Stimulated activated CD4-positive, alpha-beta T cell treated with anti-CD3 and anti-CD28 coated beads, TNF-alpha, amount 100 ng/mL, for 24 hours (primary cell): ENCODE measurements at regions not wholly inside any gene's neighbourhood (a gene's known extent, or its start where the extent isn't known, plus 50 kb on each side); places are given as distances from the start of the nearest gene placed in this dataset.
"Not testable (repeated sequence)": the region's sequence is repeated elsewhere in the genome, so short reads cannot be mapped to it uniquely, and the experiment has no call there.

Experiments used
- DNase-seq, 3 experiments: peaks; one replicate each; pipeline ENCODE4 v3.0.0-alpha.2; 2020; ENCODE audit warnings: low read depth in 3 of 3

GRCh38 chr6:140201787-140202458, 827.5 kb upstream of the CITED2 start:
- no peak for DNase-seq

GRCh38 chr6:140193269-140193668, 818.8 kb upstream of the CITED2 start:
- DNase-seq: no peak

GRCh38 chr6:140192018-140192417, 817.6 kb upstream of the CITED2 start:
- DNase-seq: no peak

- not testable (repeated sequence) for DNase-seq
Measured at GRCh38 chr6:140189263-140189662, 814.8 kb upstream of the CITED2 start.

- DNase-seq: no peak
Measured at GRCh38 chr6:140185991-140186390, 811.5 kb upstream of the CITED2 start.

- DNase-seq: no peak
Measured at GRCh38 chr6:140183881-140184280, 809.4 kb upstream of the CITED2 start.

GRCh38 chr6:140182821-140183220, 808.4 kb upstream of the CITED2 start:
- no peak for DNase-seq

- no peak for DNase-seq
Measured at GRCh38 chr6:140181876-140182275, 807.4 kb upstream of the CITED2 start.

GRCh38 chr6:140180306-140180705, 805.9 kb upstream of the CITED2 start:
- DNase-seq: no peak

GRCh38 chr6:140178935-140179334, 804.5 kb upstream of the CITED2 start:
- DNase-seq: no peak

- no peak for DNase-seq
Measured at GRCh38 chr6:140178520-140178919, 804.1 kb upstream of the CITED2 start.

- no peak for DNase-seq
Measured at GRCh38 chr6:140176306-140176705, 801.9 kb upstream of the CITED2 start.

GRCh38 chr6:140175486-140175885, 801.0 kb upstream of the CITED2 start:
- no peak for DNase-seq

- no peak for DNase-seq
Measured at GRCh38 chr6:140174524-140174923, 800.1 kb upstream of the CITED2 start.

GRCh38 chr6:140168365-140168764, 793.9 kb upstream of the CITED2 start:
- no peak for DNase-seq

- DNase-seq: no peak
Measured at GRCh38 chr6:140160909-140161308, 786.5 kb upstream of the CITED2 start.

GRCh38 chr6:140160494-140160893, 786.0 kb upstream of the CITED2 start:
- no peak for DNase-seq

- DNase-seq: no peak
Measured at GRCh38 chr6:140156131-140156530, 781.7 kb upstream of the CITED2 start.

- no peak for DNase-seq
Measured at GRCh38 chr6:140155451-140156126, 781.1 kb upstream of the CITED2 start.

GRCh38 chr6:140153703-140154102, 779.3 kb upstream of the CITED2 start:
- no peak for DNase-seq

- DNase-seq: not testable (repeated sequence)
Measured at GRCh38 chr6:140147825-140148814, 773.7 kb upstream of the CITED2 start.

GRCh38 chr6:140140891-140141290, 766.4 kb upstream of the CITED2 start:
- DNase-seq: no peak
